ENCODE measurements at regions not wholly inside any gene's neighbourhood (a gene's known extent, or its start where the extent isn't known, plus 50 kb on each side); places are given as distances from the start of the nearest gene placed in this dataset.

- DNase-seq (ENCODE audit: low spot score) = no peak
These were observed 855.0 kb upstream of the TMEM132C start for GRCh38 chr12:127411981-127412380.

- no peak for DNase-seq (ENCODE audit: low spot score)
These were observed 854.1 kb upstream of the TMEM132C start for GRCh38 chr12:127412866-127413265.

- no peak for DNase-seq (ENCODE audit: low spot score)
These were observed 852.8 kb upstream of the TMEM132C start for GRCh38 chr12:127414186-127414585.

DNA sequence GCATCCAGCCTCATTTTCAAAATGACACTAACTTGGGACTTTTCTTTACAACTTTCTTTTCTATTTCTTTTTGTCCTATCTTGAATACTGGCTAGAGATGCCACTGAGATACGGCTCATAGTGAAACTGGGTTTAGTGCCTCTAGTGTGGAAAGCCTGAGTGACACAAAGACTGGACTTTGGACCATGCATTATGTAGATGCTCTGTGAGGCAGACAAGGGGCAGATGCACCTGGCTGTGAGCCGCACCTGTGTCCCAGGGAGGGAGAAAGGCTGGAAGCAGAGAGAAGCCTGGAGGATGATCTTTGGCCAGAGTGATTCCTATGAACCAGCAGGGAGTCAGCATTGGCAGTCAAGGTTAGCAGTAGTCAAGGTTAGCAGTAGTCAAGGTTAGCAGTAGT lies 852.3 kb upstream of the TMEM132C start:
- no peak for DNase-seq (ENCODE audit: low spot score)

DNA sequence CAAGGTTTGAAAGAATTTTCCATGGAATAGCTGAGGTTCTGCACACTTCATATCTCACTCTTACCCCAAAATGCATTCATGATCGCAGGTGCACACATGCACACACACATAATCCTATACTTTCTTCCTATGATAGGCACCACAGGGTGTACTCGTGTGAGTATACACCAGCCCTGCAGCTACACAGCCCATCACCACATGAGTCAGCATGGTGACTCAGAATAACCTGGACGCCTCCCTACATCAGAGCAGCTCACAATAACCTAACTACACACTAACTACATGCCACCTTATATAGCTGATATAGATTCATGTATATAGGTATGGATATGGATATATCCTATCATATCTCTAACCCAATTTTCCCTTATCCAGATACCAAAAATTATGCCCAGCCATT lies 850.2 kb upstream of the TMEM132C start:
- no peak for DNase-seq (ENCODE audit: low spot score)

GRCh38 chr12:127419111-127419510 lies 847.9 kb upstream of the TMEM132C start:
- no peak for DNase-seq (ENCODE audit: low spot score)

- no peak for DNase-seq (ENCODE audit: low spot score)
These were observed 845.4 kb upstream of the TMEM132C start for GRCh38 chr12:127421614-127422013.

GRCh38 chr12:127422935-127423566 lies 843.9 kb upstream of the TMEM132C start:
- DNase-seq (ENCODE audit: low spot score) = no peak

DNA sequence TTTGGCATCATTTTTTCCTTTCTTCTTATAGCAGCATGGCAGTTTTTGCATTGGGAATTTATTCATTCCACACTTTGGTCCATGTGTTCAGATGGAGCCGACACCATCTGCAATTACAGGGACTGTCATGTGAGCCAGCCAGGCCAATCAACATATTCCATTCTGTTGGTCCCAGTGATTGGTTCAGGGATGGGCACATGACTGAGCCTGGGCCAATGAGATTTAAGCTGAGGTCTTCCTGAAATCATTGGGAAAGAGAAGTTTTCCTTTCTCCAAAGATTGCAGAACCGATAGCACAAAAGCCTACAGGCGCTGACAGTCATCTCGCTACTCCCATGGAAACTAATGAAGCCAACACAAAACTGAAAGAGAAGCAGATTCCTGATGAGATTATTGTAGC lies 841.5 kb upstream of the TMEM132C start:
- no peak for DNase-seq (ENCODE audit: low spot score)

DNA sequence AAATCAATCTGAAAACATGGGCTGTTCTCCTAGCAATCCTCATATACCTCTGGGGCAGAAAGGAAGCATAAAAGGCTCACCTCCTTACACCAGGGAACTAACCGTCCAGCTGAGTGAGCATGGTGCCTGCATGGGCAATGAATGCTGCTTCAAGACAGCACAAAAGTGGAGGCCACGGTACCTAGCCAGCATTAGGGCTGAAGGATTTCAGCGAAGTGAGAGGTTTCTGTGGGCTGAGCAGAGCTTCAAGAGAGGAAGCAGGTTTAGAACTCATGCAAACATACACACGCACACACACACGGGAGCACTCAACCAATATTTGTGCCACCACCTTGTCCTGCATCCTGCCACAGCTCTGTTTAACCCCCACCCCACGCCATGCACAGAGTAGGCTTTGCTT lies 838.5 kb upstream of the TMEM132C start:
- DNase-seq (ENCODE audit: low spot score) = no peak

GRCh38 chr12:127429551-127430285 lies 837.3 kb upstream of the TMEM132C start:
- DNase-seq (ENCODE audit: low spot score) = no peak

DNA sequence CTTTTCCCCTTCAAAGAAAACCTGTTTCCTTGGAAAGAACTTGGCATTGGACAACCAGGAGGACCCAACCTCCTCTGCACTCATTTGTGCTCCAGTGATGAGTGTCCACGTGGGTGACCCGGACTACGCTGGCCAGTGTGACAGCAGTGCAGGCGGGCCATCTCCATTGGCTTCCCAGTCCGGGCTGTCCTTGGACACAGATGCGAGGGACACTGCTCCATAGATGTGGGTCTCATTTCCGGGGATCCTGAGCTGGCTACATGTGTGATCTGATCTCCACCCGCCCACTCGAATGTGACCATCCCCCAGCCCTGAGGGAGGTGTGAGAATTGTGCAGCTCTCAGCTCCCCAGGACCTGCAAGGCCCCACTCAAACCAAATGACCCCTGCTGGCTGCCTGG lies 836.6 kb upstream of the TMEM132C start:
- DNase-seq (ENCODE audit: low spot score) = no peak

DNA sequence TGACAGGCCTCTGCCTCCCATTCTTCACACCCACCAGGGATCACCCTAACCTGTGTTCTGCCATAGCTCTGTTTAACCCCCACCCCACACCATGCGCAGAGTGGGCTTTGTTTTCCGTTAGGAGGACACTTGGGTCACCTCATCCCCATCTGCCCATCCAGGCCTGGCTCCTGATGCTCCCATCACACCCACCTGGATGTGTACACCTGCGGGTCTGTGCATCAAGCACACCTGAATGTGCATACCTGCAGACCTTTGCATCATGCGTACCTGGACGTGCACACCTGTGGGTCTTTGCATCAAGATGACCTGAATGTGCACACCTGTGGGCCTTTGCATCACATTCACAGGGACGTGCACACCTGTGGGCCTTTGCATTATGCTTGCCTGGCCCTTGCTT lies 835.8 kb upstream of the TMEM132C start:
- no peak for DNase-seq (ENCODE audit: low spot score)

DNA sequence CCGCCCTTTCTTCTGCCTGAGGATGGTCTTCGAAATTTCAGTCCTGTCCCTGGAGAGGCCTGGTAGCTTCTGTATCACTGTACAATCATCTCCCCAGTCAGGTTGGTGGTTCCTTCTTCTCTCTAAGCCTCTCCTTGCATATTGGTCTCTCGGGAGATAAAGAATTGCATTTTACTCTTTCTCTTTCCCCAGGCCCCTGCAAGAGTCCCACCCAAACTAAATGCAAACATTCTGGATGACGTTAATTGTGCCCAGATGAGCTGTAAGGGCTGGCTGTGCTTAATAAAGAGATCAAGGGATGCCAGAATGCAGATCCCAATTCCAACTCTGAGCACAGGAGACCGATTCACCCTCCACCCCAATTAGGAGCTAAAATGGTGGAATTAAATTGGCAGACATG lies 835.4 kb upstream of the TMEM132C start:
- DNase-seq (ENCODE audit: low spot score) = no peak

GRCh38 chr12:127435439-127435838 lies 831.5 kb upstream of the TMEM132C start:
- DNase-seq (ENCODE audit: low spot score) = no peak

GRCh38 chr12:127438512-127439244 lies 828.3 kb upstream of the TMEM132C start:
- DNase-seq (ENCODE audit: low spot score) = no peak

DNA sequence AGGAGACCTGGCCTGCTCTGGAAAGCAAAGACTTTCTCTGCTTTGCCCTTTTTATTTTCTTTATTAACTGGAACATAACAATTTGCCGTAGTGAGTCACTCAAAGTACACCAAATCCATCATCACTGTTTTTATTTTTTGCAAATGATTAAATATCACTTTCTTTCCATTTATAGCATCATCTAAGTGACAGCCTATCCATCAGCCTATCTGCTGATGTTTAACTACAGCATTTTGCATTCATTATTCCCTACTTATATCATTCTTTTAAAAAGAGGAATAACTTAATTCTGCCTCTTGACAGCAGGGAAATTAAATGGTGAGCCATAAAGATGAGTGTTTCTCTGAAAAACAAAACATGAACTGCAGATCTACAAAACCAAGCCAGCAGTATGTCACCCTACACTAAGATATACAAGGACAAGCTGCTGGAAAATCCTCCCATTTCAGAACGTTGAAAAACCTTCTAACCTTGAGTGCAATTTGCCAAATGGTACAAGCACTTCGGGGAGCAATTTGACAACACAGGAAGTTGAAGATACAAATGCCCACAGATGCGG lies 821.3 kb upstream of the TMEM132C start:
- DNase-seq (ENCODE audit: low spot score) = no peak

GRCh38 chr12:127448906-127449305 lies 818.1 kb upstream of the TMEM132C start:
- DNase-seq (ENCODE audit: low spot score) = no peak

DNA sequence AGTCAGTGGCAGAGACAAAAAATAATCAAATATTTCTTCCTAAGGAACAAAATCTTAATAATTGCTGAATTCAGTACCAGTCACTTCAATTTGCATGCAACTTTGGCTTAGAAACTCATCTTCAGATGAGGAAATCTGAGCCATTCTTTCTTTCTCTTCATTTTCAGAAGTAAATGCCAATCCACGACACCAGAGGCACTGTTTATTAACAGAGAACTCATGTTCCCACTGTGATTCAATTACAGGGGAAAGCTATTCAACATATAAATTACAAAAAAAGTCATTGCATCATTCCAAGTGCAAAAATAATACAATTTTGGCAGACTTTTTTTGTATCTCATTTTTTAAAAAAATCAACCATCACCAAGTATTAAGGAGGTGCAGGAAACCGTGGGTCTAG lies 816.1 kb upstream of the TMEM132C start:
- DNase-seq (ENCODE audit: low spot score) = no peak

- no peak for DNase-seq (ENCODE audit: low spot score)
These were observed 811.4 kb upstream of the TMEM132C start for GRCh38 chr12:127455347-127456265.

DNA sequence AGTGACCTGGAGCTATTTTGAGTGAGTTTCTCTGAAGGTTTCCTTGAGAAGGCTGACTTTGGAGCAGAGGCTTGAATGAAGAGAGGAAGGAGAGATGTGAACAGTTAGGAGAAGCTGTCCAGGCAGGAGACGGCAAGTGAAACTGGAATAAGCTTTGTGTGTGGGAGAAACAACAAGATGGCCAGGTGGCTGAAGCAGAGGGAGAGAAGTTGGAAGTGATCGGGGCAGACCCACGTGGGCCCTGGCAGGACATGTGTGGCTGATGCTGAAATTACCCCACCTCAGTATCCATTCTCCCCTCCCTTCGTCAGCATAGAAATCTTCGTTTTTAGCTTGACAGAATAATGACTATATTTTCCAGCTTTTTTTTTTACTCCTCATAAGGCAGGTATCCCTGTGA lies 809.2 kb upstream of the TMEM132C start:
- DNase-seq (ENCODE audit: low spot score) = no peak

DNA sequence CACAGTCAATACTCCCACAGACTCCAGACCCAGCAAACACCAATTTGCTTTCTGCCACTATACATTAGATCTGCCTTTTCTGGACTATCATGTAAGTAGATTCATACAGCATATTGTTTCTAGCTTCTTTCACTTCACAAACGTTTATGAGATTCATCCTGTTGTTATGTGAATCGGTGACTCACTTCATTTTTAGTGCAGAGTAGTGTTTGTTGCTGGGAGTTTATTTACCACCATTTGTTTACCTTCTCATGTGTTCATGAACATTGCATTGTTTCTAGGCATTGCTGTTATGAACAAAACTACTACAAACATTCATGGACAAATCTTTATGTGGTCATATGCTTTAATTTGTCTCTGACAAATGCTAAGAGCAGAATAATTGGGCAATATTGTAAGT lies 807.8 kb upstream of the TMEM132C start:
- no peak for DNase-seq (ENCODE audit: low spot score)
